Stimulated activated memory B cell treated with anti-CD40 and anti-IgM and Interleukin-4, amounts not matched to agents 10 μg/mL and 1 μg/mL and 100 μg/mL, for 72 hours (primary cell): ENCODE measurements at regions not wholly inside any gene's neighbourhood (a gene's known extent, or its start where the extent isn't known, plus 50 kb on each side); places are given as distances from the start of the nearest gene placed in this dataset.

Source experiments
- ATAC-seq: fragments of 150-1000 bp; cut with Tn5 transposase; 2 replicates; pipeline ENCODE4 v1.10.0; 2021
- H3K27ac Mint-ChIP-seq: one replicate; pipeline ENCODE4 v1.8.0; 2022; ENCODE audit warnings: mild to moderate bottlenecking, mixed read lengths
- H3K27me3 Mint-ChIP-seq: one replicate; pipeline ENCODE4 v1.8.0; 2022; ENCODE audit warnings: mixed read lengths
- H3K36me3 Mint-ChIP-seq: one replicate; pipeline ENCODE4 v1.8.0; 2022; ENCODE audit warnings: mixed read lengths
- H3K4me1 Mint-ChIP-seq: one replicate; pipeline ENCODE4 v1.8.0; 2022; ENCODE audit warnings: mixed read lengths
- H3K4me3 Mint-ChIP-seq: one replicate; pipeline ENCODE4 v1.8.0; 2022; ENCODE audit warnings: mild to moderate bottlenecking, moderate library complexity, mixed read lengths
- H3K9me3 Mint-ChIP-seq: one replicate; pipeline ENCODE4 v1.8.0; 2022; ENCODE audit warnings: mixed read lengths

GRCh38 chr3:56989977-56990640 lies 70.4 kb upstream of the SPATA12 start:
- Mint-ChIP-seq H3K4me3 (no peak overlapping the region), H3K36me3 (no peaks in the 10 kb centered on the region), H3K9me3 (no peaks in the 10 kb centered on the region), H3K4me1 (peaks cover 14% of the 10 kb centered on the region), H3K27me3 (peaks cover 22% of the 10 kb centered on the region), H3K27ac (no peak overlapping the region)
- no peak for ATAC-seq

GRCh38 chr3:56989169-56989976 lies 71.1 kb upstream of the SPATA12 start:
- no peaks in the 10 kb centered on the region for H3K36me3 Mint-ChIP-seq
- H3K4me3 Mint-ChIP-seq: no peak overlapping the region
- H3K27ac Mint-ChIP-seq: no peak overlapping the region

GRCh38 chr3:56988458-56989168 lies 71.9 kb upstream of the SPATA12 start:
- no peaks in the 10 kb centered on the region for H3K9me3 Mint-ChIP-seq
- H3K4me1 Mint-ChIP-seq: peaks cover 13% of the 10 kb centered on the region
- no peak overlapping the region for H3K4me3 Mint-ChIP-seq
- peaks cover 22% of the 10 kb centered on the region for H3K27me3 Mint-ChIP-seq
- peak overlapping the region; percentile 22 for H3K27ac Mint-ChIP-seq
- no peaks in the 10 kb centered on the region for H3K36me3 Mint-ChIP-seq
- no peak for ATAC-seq

More at GRCh38 chr3:56989169-56989976, 71.1 kb upstream of the SPATA12 start:
- peaks cover 13% of the 10 kb centered on the region for H3K4me1 Mint-ChIP-seq
- ATAC-seq: no peak
- no peaks in the 10 kb centered on the region for H3K9me3 Mint-ChIP-seq
- peaks cover 22% of the 10 kb centered on the region for H3K27me3 Mint-ChIP-seq

- Mint-ChIP-seq H3K4me3 (no peak overlapping the region), H3K4me1 (peaks cover 13% of the 10 kb centered on the region), H3K9me3 (no peaks in the 10 kb centered on the region), H3K27ac (peak overlapping the region; percentile 22), H3K27me3 (peaks cover 22% of the 10 kb centered on the region), H3K36me3 (no peaks in the 10 kb centered on the region)
- peak; percentile 56 for ATAC-seq
Observed at GRCh38 chr3:56987238-56987895, 73.1 kb upstream of the SPATA12 start.

GRCh38 chr3:56986347-56986746 lies 74.1 kb upstream of the SPATA12 start:
- peaks cover 13% of the 10 kb centered on the region for H3K4me1 Mint-ChIP-seq
- H3K27ac Mint-ChIP-seq: peak overlapping the region; percentile 38
- no peaks in the 10 kb centered on the region for H3K9me3 Mint-ChIP-seq
- H3K27me3 Mint-ChIP-seq: peaks cover 20% of the 10 kb centered on the region
- no peak for ATAC-seq
- H3K36me3 Mint-ChIP-seq: no peaks in the 10 kb centered on the region
- H3K4me3 Mint-ChIP-seq: no peak overlapping the region

- Mint-ChIP-seq H3K27ac (peak overlapping the region; percentile 38), H3K27me3 (peaks cover 15% of the 10 kb centered on the region), H3K36me3 (no peaks in the 10 kb centered on the region), H3K9me3 (no peaks in the 10 kb centered on the region), H3K4me1 (peaks cover 13% of the 10 kb centered on the region), H3K4me3 (no peak overlapping the region)
- no peak for ATAC-seq
Observed at GRCh38 chr3:56985878-56986277, 74.6 kb upstream of the SPATA12 start.

GRCh38 chr3:56985460-56985859 lies 75.0 kb upstream of the SPATA12 start:
- peaks cover 13% of the 10 kb centered on the region for H3K4me1 Mint-ChIP-seq
- no peak overlapping the region for H3K4me3 Mint-ChIP-seq
- H3K27me3 Mint-ChIP-seq: peaks cover 12% of the 10 kb centered on the region
- H3K36me3 Mint-ChIP-seq: no peaks in the 10 kb centered on the region
- no peaks in the 10 kb centered on the region for H3K9me3 Mint-ChIP-seq
- H3K27ac Mint-ChIP-seq: peak overlapping the region; percentile 38
- ATAC-seq: no peak

GRCh38 chr3:56983427-56983826 lies 77.0 kb upstream of the SPATA12 start:
- H3K9me3 Mint-ChIP-seq: no peaks in the 10 kb centered on the region
- no peaks in the 10 kb centered on the region for H3K36me3 Mint-ChIP-seq
- no peaks in the 10 kb centered on the region for H3K27me3 Mint-ChIP-seq
- no peak overlapping the region for H3K27ac Mint-ChIP-seq
- H3K4me3 Mint-ChIP-seq: no peak overlapping the region
- ATAC-seq: no peak
- peaks cover 13% of the 10 kb centered on the region for H3K4me1 Mint-ChIP-seq

- Mint-ChIP-seq H3K27me3 (no peaks in the 10 kb centered on the region), H3K9me3 (no peaks in the 10 kb centered on the region), H3K36me3 (no peaks in the 10 kb centered on the region), H3K27ac (no peak overlapping the region), H3K4me1 (peaks cover 13% of the 10 kb centered on the region), H3K4me3 (no peak overlapping the region)
- ATAC-seq: no peak
Observed at GRCh38 chr3:56981445-56982230, 78.8 kb upstream of the SPATA12 start.

GRCh38 chr3:56980798-56981390 lies 79.6 kb upstream of the SPATA12 start:
- Mint-ChIP-seq H3K27ac (no peak overlapping the region), H3K4me1 (peaks cover 7% of the 10 kb centered on the region), H3K36me3 (no peaks in the 10 kb centered on the region), H3K9me3 (no peaks in the 10 kb centered on the region), H3K4me3 (no peak overlapping the region), H3K27me3 (no peaks in the 10 kb centered on the region)
- no peak for ATAC-seq

- Mint-ChIP-seq H3K4me3 (no peak overlapping the region), H3K27ac (no peak overlapping the region), H3K27me3 (no peaks in the 10 kb centered on the region), H3K4me1 (peaks cover under 1% of the 10 kb centered on the region), H3K9me3 (no peaks in the 10 kb centered on the region), H3K36me3 (no peaks in the 10 kb centered on the region)
- no peak for ATAC-seq
Observed at GRCh38 chr3:56980243-56980642, 80.2 kb upstream of the SPATA12 start.

GRCh38 chr3:56979791-56980190 lies 80.7 kb upstream of the SPATA12 start:
- H3K9me3 Mint-ChIP-seq: no peaks in the 10 kb centered on the region
- H3K4me1 Mint-ChIP-seq: no peaks in the 10 kb centered on the region
- no peaks in the 10 kb centered on the region for H3K27me3 Mint-ChIP-seq
- ATAC-seq: no peak
- no peak overlapping the region for H3K27ac Mint-ChIP-seq
- H3K4me3 Mint-ChIP-seq: no peak overlapping the region
- no peaks in the 10 kb centered on the region for H3K36me3 Mint-ChIP-seq

GRCh38 chr3:56977561-56977889 lies 82.9 kb upstream of the SPATA12 start:
- Mint-ChIP-seq H3K9me3 (no peaks in the 10 kb centered on the region), H3K27ac (no peak overlapping the region), H3K4me3 (no peak overlapping the region), H3K27me3 (no peaks in the 10 kb centered on the region), H3K4me1 (no peaks in the 10 kb centered on the region), H3K36me3 (no peaks in the 10 kb centered on the region)
- no peak for ATAC-seq
